ENCODE measurements at regions not wholly inside any gene's neighbourhood (a gene's known extent, or its start where the extent isn't known, plus 50 kb on each side); places are given as distances from the start of the nearest gene placed in this dataset.

DNA sequence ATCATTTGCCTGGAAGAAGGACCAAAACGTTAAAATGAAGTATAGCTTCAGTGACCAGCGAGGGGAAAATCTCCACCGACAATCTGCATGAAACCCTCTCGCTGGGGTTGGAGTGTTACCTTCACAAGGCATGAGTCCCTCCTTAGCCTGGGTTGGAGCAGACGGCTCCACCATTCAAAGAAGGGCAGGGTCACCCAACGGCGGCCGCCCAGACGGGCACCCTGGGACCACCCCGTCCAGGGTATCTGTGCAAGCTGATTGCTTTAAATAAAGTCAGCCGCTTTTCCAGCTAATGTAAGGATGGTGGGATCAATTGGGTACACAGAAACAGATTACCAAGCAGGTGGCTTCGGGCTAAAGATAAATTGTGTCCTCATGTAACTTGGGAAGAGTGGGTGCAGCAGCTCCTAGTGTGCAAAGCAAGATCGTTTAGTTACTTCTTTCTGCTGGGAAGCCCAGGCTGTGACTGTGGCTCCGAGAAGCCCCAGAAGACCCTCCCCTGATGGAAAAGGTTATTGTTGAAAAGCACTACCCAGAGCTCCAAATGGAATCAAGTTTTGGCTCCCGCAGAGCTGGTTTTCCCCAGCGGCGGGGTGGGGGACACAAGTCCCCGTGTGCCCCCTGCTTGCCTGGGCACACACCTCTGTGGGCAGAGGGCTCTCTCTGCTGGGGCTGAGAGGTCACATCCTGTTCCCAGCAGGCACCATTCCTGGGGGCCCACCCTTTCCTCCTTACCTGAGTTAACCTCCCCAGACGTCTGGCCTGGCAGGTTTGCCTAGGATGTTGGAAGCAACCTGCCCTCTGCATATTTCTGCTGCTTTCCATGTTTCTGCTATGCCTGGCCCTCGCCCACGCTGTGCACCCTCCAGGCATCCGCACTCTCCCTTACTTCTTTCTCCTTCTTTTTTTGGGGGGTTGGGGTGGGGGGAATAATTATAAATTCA lies 318.6 kb upstream of the DIO3 start (continued):
- no peak for TF ChIP-seq FOS (IDR thresholded peaks at IDR 0.05; ENCODE audit: low read depth, low read length)

DNA sequence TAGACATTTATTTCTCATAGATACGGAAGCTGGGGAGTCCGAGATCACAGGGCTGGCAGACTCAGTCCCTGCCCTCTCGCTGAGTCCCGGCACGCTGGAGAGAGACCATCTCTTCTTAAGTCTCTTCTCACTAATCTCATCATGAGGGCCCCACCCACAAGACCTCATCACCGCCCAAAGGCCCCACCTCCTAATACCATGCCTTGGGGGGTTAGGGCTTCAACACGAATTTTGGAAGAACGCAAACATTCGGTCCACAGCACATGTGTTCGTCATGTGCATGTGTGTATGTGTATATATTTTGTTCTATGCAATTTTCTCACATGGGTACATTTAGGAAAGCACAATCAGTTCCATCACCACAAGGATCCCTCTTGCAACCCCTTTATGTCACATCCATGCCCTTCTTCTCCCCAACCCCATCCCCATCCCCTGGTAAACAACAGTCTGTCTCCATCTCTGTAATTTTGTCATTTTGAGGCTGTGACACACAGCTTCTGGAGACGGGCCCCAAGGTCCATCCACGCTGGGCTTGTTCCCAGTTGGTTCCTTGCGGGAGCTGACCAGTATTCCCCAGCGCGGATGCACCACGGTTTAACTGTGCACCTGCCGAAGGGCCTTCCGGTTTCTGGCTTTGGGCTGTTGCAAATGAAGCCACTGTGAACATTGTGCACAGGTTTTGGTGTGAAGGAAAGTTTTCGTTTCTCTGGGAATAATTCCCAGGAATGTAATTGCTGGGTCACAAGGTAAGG lies 317.5 kb upstream of the DIO3 start:
- Histone ChIP-seq H4K5ac (ENCODE audit: low read depth, low read length) (no peak overlapping the region), H3K4me1 (ENCODE audit: control insufficient read depth, insufficient read depth, low read length) (no peaks in the 10 kb centered on the region), H3K4me3 (ENCODE audit: insufficient read depth, low read depth, low read length) (no peak overlapping the region), H2BK5ac (ENCODE audit: low read depth, low read length, poor library complexity, severe bottlenecking) (no peak overlapping the region), H3K14ac (replicated peaks; ENCODE audit: low read depth, low read length) (no peak overlapping the region), H3K18ac (ENCODE audit: low read depth, low read length) (no peak overlapping the region), H2BK15ac (ENCODE audit: low read depth, low read length) (no peak overlapping the region), H2AFZ (replicated peaks; ENCODE audit: low read length, poor library complexity) (no peak overlapping the region), H4K91ac (ENCODE audit: insufficient read depth, low read depth, low read length) (no peak overlapping the region), H3K4me2 (ENCODE audit: low read depth, low read length) (no peak overlapping the region), H2AK5ac (ENCODE audit: low read depth, low read length) (no peak overlapping the region), H4K20me1 (ENCODE audit: insufficient read depth, low read length) (no peaks in the 10 kb centered on the region), H3K4ac (ENCODE audit: low read depth, low read length) (no peak overlapping the region), H4K8ac (ENCODE audit: low read depth in 2 of 2, low read length in 2 of 2) (no peak overlapping the region), H3K27me3 (ENCODE audit: control insufficient read depth, insufficient read depth, low read length) (peaks cover 23% of the 10 kb centered on the region), H3K9me3 (ENCODE audit: control insufficient read depth, insufficient read depth, low read length) (peaks cover 15% of the 10 kb centered on the region), H3K36me3 (ENCODE audit: control insufficient read depth, insufficient read depth, low read length) (no peaks in the 10 kb centered on the region), H2BK20ac (ENCODE audit: low read depth, low read length) (no peak overlapping the region), H3K79me1 (ENCODE audit: low read depth in 1 of 2, low read length in 2 of 2) (no peaks in the 10 kb centered on the region), H3K27ac (ENCODE audit: insufficient read depth, low read length) (no peak overlapping the region), H2AK9ac (replicated peaks; ENCODE audit: low read depth, low read length, poor library complexity) (no peak overlapping the region), H3K23ac (ENCODE audit: low read depth, low read length) (no peak overlapping the region), H3K9me1 (ENCODE audit: insufficient read depth, low read length) (no peaks in the 10 kb centered on the region), H2BK120ac (ENCODE audit: low read depth, low read length) (no peak overlapping the region), H3K9ac (ENCODE audit: low read depth, low read length) (no peak overlapping the region), H3K56ac (ENCODE audit: extremely low read depth, insufficient read depth, low read length) (no peak overlapping the region)
- dilution Hi-C loops (cut with HindIII; ENCODE audit: low sequenced_read_pairs, unreplicated experiment) = no loop called here
- in situ Hi-C loops (cut with MboI; ENCODE audit: low sequenced_read_pairs) = loop anchor here (25.0 kb wide), 2 partner anchors 531 to 831 kb away; no protein-coding TSS in a partner anchor
- TF ChIP-seq RFX5 (IDR thresholded peaks at IDR 0.05; ENCODE audit: low read depth, low read length) (no peak), MAFK (IDR thresholded peaks at IDR 0.05; ENCODE audit: low read depth, low read length) (no peak), RCOR1 (IDR thresholded peaks at IDR 0.05; ENCODE audit: insufficient replicate concordance, low read length) (no peak), POLR2A (IDR thresholded peaks at IDR 0.05; ENCODE audit: low read depth, low read length) (no peak), CHD1 (IDR thresholded peaks at IDR 0.05; ENCODE audit: low read depth, low read length) (no peak), SMC3 (IDR thresholded peaks at IDR 0.05; ENCODE audit: low read depth, low read length) (no peak), NFE2L2 (IDR thresholded peaks at IDR 0.05; ENCODE audit: low read depth, low read length) (no peak), FOS (IDR thresholded peaks at IDR 0.05; ENCODE audit: low read depth, low read length) (no peak), MAZ (IDR thresholded peaks at IDR 0.05; ENCODE audit: borderline replicate concordance, low read depth, low read length) (no peak), MXI1 (IDR thresholded peaks at IDR 0.05; ENCODE audit: borderline replicate concordance, low read depth, low read length) (no peak), CEBPB (IDR thresholded peaks at IDR 0.05; ENCODE audit: low read depth, low read length) (no peak)
- TF ChIP-seq, protein P1, sequence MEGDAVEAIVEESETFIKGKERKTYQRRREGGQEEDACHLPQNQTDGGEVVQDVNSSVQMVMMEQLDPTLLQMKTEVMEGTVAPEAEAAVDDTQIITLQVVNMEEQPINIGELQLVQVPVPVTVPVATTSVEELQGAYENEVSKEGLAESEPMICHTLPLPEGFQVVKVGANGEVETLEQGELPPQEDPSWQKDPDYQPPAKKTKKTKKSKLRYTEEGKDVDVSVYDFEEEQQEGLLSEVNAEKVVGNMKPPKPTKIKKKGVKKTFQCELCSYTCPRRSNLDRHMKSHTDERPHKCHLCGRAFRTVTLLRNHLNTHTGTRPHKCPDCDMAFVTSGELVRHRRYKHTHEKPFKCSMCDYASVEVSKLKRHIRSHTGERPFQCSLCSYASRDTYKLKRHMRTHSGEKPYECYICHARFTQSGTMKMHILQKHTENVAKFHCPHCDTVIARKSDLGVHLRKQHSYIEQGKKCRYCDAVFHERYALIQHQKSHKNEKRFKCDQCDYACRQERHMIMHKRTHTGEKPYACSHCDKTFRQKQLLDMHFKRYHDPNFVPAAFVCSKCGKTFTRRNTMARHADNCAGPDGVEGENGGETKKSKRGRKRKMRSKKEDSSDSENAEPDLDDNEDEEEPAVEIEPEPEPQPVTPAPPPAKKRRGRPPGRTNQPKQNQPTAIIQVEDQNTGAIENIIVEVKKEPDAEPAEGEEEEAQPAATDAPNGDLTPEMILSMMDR (conservative IDR thresholded peaks at IDR 0.05; ENCODE audit: low read depth, low read length) = no peak
- WGBS, 2 experiments (ENCODE audit: extremely low coverage in 2 of 2, insufficient read length in 1 of 2) = 88% methylated on average over 11 of the region's 19 CpGs; no CpG with 5 or more reads in 1 of the 2 experiments
- BruUV-seq (replicated peaks) = no TSS peak
- ChIA-PET POLR2A (ENCODE audit: unreplicated experiment) (no interaction called here), CTCF (no interaction called here)
- no peak for DNase-seq
- intact Hi-C loops (cut with micrococcal nuclease) = no loop called here
- no peak for ATAC-seq (ENCODE audit: low read depth)
